ENCODE measurements at regions not wholly inside any gene's neighbourhood (a gene's known extent, or its start where the extent isn't known, plus 50 kb on each side); places are given as distances from the start of the nearest gene placed in this dataset.
"Not testable (repeated sequence)": the region's sequence is repeated elsewhere in the genome, so short reads cannot be mapped to it uniquely, and the experiment has no call there.

DNA sequence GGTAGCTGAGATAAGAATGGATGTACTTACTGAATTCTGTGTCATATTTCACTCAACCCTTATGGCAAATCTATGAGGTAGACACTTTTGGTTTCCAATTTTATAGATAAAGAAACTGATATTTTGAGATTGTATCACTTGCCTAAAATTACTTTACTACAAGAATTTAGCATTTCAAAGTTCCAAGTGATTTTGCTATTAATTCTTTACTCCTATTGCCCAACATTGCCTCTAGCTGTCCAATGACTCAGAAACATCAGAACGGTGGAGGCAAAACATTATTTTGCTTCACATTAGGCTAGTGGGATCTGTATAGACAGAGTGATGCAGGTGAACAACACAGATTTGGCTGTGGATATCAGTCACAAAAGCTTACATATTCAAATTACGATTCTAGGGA is 747.2 kb upstream of the NEGR1 start:
- no peaks in the 10 kb centered on the region for H3K4me1 ChIP-seq
- TF ChIP-seq, protein P1, sequence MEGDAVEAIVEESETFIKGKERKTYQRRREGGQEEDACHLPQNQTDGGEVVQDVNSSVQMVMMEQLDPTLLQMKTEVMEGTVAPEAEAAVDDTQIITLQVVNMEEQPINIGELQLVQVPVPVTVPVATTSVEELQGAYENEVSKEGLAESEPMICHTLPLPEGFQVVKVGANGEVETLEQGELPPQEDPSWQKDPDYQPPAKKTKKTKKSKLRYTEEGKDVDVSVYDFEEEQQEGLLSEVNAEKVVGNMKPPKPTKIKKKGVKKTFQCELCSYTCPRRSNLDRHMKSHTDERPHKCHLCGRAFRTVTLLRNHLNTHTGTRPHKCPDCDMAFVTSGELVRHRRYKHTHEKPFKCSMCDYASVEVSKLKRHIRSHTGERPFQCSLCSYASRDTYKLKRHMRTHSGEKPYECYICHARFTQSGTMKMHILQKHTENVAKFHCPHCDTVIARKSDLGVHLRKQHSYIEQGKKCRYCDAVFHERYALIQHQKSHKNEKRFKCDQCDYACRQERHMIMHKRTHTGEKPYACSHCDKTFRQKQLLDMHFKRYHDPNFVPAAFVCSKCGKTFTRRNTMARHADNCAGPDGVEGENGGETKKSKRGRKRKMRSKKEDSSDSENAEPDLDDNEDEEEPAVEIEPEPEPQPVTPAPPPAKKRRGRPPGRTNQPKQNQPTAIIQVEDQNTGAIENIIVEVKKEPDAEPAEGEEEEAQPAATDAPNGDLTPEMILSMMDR (IDR thresholded peaks at IDR 0.05): no peak
- intact Hi-C loops (cut with DNase I): no loop called here

DNA sequence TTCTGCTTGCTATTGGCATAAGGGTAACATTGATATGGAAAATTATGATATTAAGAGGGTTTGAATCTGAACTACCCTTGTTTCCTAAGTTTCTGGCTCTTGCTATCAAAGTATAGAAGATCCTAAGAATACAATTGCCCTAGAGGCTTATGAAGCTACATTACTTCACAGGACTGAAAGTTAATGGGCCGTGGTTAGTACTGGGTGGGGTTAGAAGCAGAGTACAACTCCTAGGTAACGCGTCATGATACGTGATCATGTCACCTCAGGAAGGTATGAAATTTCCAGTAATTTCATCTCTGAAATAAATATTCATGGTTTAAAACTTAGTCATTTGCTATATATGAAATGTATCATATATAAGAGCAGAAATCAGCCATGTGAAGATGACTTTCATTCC is 743.8 kb upstream of the NEGR1 start:
- Histone ChIP-seq H3K4me3 (no peak overlapping the region), H3K27me3 (no peaks in the 10 kb centered on the region), H3K27ac (no peak overlapping the region), H3K4me1 (no peaks in the 10 kb centered on the region), H3K36me3 (no peaks in the 10 kb centered on the region), H3K9me3 (no peaks in the 10 kb centered on the region)
- TF ChIP-seq, protein P1 (IDR thresholded peaks at IDR 0.05): no peak
- no peak for ATAC-seq
- DNase-seq: no peak
- intact Hi-C loops (cut with DNase I): no loop called here

More for the DNA sequence above, 747.2 kb upstream of the NEGR1 start:
- Histone ChIP-seq H3K27me3 (no peaks in the 10 kb centered on the region), H3K4me3 (no peak overlapping the region), H3K9me3 (no peaks in the 10 kb centered on the region), H3K36me3 (no peaks in the 10 kb centered on the region), H3K27ac (no peak overlapping the region)
- DNase-seq (no peak), ATAC-seq (no peak)

DNA sequence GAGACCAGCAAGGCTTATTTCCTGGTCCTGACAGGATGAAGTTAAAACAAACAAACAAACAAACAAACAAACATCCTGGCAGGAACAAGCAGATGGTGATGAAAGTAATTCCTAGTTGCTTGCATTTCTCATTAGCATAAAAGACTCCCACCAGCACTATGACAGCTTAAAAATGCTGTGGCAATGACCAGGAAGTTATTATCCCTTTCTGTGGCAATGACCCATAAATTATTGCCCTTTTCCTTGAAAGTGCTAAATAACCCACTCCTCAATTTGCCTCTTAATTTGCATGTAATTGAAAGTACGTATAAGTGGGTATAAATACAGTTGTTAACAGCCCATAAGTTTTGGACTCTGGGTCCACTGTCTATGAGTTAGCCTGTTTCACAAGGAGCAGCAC is 727.6 kb upstream of the NEGR1 start:
- H3K9me3 ChIP-seq: no peaks in the 10 kb centered on the region
- TF ChIP-seq, protein P1 (IDR thresholded peaks at IDR 0.05): no peak
- no peaks in the 10 kb centered on the region for H3K27me3 ChIP-seq
- H3K27ac ChIP-seq: no peak overlapping the region
- intact Hi-C loops (cut with DNase I): no loop called here
- ATAC-seq (no peak), DNase-seq (no peak)
- no peaks in the 10 kb centered on the region for H3K36me3 ChIP-seq
- no peak overlapping the region for H3K4me3 ChIP-seq
- no peaks in the 10 kb centered on the region for H3K4me1 ChIP-seq

DNA sequence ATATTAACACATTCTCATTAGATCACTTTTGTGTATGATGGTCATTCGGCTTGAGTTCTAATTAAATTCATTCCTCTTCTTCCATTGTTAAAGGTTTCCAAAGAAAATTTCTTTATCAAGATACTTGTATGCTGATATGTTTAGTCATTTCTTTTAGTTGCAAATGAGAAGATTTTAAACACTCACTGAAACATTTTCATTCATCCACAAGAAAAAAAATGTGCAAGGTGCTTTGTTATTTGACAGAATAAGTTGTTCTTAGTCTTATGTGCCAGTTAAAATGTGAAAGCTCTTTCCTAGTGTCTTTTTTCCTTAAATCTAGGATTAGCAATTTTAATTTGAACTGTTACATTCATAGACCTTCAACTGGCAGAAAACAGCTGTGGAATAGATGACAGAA is 727.0 kb upstream of the NEGR1 start:
- intact Hi-C loops (cut with DNase I): no loop called here
- H3K4me1 ChIP-seq: no peaks in the 10 kb centered on the region
- no peak overlapping the region for H3K4me3 ChIP-seq
- H3K27me3 ChIP-seq: no peaks in the 10 kb centered on the region
- no peaks in the 10 kb centered on the region for H3K36me3 ChIP-seq
- DNase-seq: no peak
- H3K9me3 ChIP-seq: no peaks in the 10 kb centered on the region
- ATAC-seq: no peak
- no peak overlapping the region for H3K27ac ChIP-seq
- TF ChIP-seq, protein P1 (IDR thresholded peaks at IDR 0.05): no peak

DNA sequence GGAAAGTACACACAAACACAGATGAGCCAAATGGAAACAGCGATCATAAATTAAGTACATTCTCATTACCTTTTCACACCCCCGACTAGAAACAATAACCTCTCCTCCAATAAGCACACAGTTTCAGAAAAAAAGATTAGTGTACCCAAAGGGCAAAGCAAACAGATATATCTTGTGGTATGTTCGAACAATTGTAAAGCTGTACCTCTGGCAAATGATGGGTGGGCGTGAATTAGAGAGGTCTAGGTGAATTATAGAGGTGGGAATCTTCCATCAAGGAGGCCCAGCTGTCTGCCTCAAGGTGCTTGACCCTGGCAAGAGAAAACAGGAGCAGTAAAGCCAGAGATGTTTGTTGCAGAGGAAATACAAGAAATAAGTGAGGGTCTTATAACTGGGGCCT is 715.3 kb upstream of the NEGR1 start:
- Histone ChIP-seq H3K4me3 (no peak overlapping the region), H3K27ac (no peak overlapping the region), H3K27me3 (no peaks in the 10 kb centered on the region), H3K9me3 (no peaks in the 10 kb centered on the region), H3K36me3 (no peaks in the 10 kb centered on the region), H3K4me1 (no peaks in the 10 kb centered on the region)
- intact Hi-C loops (cut with DNase I): no loop called here
- TF ChIP-seq, protein P1 (IDR thresholded peaks at IDR 0.05): no peak
- ATAC-seq (no peak), DNase-seq (no peak)

DNA sequence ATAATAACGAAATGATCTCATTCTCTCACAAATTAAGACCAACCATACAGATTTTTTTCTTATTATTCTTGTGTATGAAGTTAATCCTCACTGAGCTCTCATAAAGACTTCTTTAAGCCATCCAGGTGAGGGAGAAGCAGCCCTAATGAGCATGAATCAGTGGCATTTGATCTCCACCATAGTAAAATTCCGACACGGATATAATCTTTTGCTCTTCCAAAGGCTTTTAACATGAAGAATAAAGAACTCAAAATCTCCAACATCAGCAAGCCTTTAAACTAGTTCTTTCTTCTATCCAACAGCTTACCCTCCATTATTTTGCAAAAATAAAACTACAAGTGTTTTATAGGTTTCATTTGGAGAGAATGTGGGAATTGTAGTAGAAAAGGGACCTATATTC is 714.7 kb upstream of the NEGR1 start:
- ATAC-seq (no peak), DNase-seq (no peak)
- Histone ChIP-seq H3K9me3 (no peaks in the 10 kb centered on the region), H3K4me1 (no peaks in the 10 kb centered on the region), H3K27me3 (no peaks in the 10 kb centered on the region), H3K4me3 (no peak overlapping the region), H3K36me3 (no peaks in the 10 kb centered on the region), H3K27ac (no peak overlapping the region)
- TF ChIP-seq, protein P1 (IDR thresholded peaks at IDR 0.05): no peak
- intact Hi-C loops (cut with DNase I): no loop called here

DNA sequence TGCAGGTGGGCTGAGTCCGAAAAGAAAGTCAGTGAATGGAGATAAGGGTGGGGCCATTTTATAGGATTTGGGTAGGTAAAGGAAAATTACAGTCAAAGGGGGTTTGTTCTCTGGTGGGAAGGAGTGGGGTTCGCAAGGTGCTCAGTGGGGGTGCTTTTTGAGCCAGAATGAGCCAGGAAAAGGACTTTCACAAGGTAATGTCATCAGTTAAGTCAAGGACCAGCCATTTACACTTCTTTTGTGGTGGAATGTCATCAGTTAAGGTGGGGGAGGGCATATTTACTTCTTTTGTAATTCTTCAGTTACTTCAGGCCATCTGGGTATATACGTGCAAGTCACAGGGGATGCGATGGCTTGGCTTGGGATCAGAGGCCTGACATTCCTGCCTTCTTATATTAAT is 705.5 kb upstream of the NEGR1 start:
- ATAC-seq; H3K36me3 ChIP-seq; intact Hi-C loops (cut with DNase I): not testable (repeated sequence)

More for the DNA sequence above, 705.5 kb upstream of the NEGR1 start:
- H3K27ac ChIP-seq, H3K9me3 ChIP-seq, H3K4me3 ChIP-seq, H3K27me3 ChIP-seq, H3K4me1 ChIP-seq, DNase-seq: not testable (repeated sequence)
